ENCODE measurements at regions not wholly inside any gene's neighbourhood (a gene's known extent, or its start where the extent isn't known, plus 50 kb on each side); places are given as distances from the start of the nearest gene placed in this dataset.
"Not testable (repeated sequence)": the region's sequence is repeated elsewhere in the genome, so short reads cannot be mapped to it uniquely, and the experiment has no call there.

GRCh38 chr10:36489611-36490228, 635.7 kb upstream of the ANKRD30A start:
- ATAC-seq (no peak), DNase-seq (no peak)
- intact Hi-C loops (cut with DNase I, micrococcal nuclease) = no loop called here

- DNase-seq = no peak
- ATAC-seq = no peak
- intact Hi-C loops (cut with DNase I, micrococcal nuclease) = no loop called here
Measured at GRCh38 chr10:36489181-36489580, 636.2 kb upstream of the ANKRD30A start.

GRCh38 chr10:36488579-36488978, 636.8 kb upstream of the ANKRD30A start:
- no peak for ATAC-seq
- no peak for DNase-seq
- intact Hi-C loops (cut with DNase I, micrococcal nuclease) = no loop called here

- ATAC-seq (no peak), DNase-seq (no peak)
- intact Hi-C loops (cut with DNase I, micrococcal nuclease) = no loop called here
Measured at GRCh38 chr10:36479073-36479472, 646.3 kb upstream of the ANKRD30A start.

- ATAC-seq (no peak), DNase-seq (no peak)
- intact Hi-C loops (cut with DNase I, micrococcal nuclease) = no loop called here
Measured at GRCh38 chr10:36476399-36476798, 649.0 kb upstream of the ANKRD30A start.

GRCh38 chr10:36475746-36476145, 649.7 kb upstream of the ANKRD30A start:
- ATAC-seq = no peak
- intact Hi-C loops (cut with DNase I, micrococcal nuclease) = no loop called here
- no peak for DNase-seq

- intact Hi-C loops (cut with DNase I, micrococcal nuclease) = no loop called here
- no peak for DNase-seq
- no peak for ATAC-seq
Measured at GRCh38 chr10:36474456-36474855, 650.9 kb upstream of the ANKRD30A start.

GRCh38 chr10:36473122-36473521, 652.3 kb upstream of the ANKRD30A start:
- intact Hi-C loops (cut with DNase I, micrococcal nuclease) = no loop called here
- ATAC-seq (no peak), DNase-seq (no peak)

- no peak for DNase-seq
- intact Hi-C loops (cut with DNase I, micrococcal nuclease) = no loop called here
- ATAC-seq = no peak
Measured at GRCh38 chr10:36469585-36469984, 655.8 kb upstream of the ANKRD30A start.

- DNase-seq (no peak), ATAC-seq (no peak)
- intact Hi-C loops (cut with DNase I, micrococcal nuclease) = no loop called here
Measured at GRCh38 chr10:36468620-36469019, 656.8 kb upstream of the ANKRD30A start.

- ATAC-seq (no peak), DNase-seq (no peak)
- intact Hi-C loops (cut with DNase I, micrococcal nuclease) = no loop called here
Measured at GRCh38 chr10:36465604-36466379, 659.6 kb upstream of the ANKRD30A start.

GRCh38 chr10:36464291-36464690, 661.1 kb upstream of the ANKRD30A start:
- intact Hi-C loops (cut with DNase I, micrococcal nuclease) = no loop called here
- ATAC-seq (no peak), DNase-seq (no peak)

- intact Hi-C loops (cut with DNase I, micrococcal nuclease) = no loop called here
- no peak for DNase-seq
- no peak for ATAC-seq
Measured at GRCh38 chr10:36463390-36463789, 662.0 kb upstream of the ANKRD30A start.

- DNase-seq (no peak), ATAC-seq (no peak)
- intact Hi-C loops (cut with DNase I, micrococcal nuclease) = no loop called here
Measured at GRCh38 chr10:36462194-36462593, 663.2 kb upstream of the ANKRD30A start.

GRCh38 chr10:36458437-36458836, 667.0 kb upstream of the ANKRD30A start:
- intact Hi-C loops (cut with DNase I, micrococcal nuclease); DNase-seq; ATAC-seq: not testable (repeated sequence)

GRCh38 chr10:36457751-36458150, 667.6 kb upstream of the ANKRD30A start:
- intact Hi-C loops (cut with DNase I, micrococcal nuclease) = no loop called here
- no peak for ATAC-seq
- no peak for DNase-seq

- no peak for DNase-seq
- intact Hi-C loops (cut with DNase I, micrococcal nuclease) = no loop called here
- no peak for ATAC-seq
Measured at GRCh38 chr10:36455526-36456133, 669.8 kb upstream of the ANKRD30A start.

GRCh38 chr10:36452851-36453250, 672.5 kb upstream of the ANKRD30A start:
- ATAC-seq (no peak), DNase-seq (no peak)
- intact Hi-C loops (cut with DNase I, micrococcal nuclease) = no loop called here

GRCh38 chr10:36451391-36451970, 673.9 kb upstream of the ANKRD30A start:
- no peak for DNase-seq
- intact Hi-C loops (cut with DNase I, micrococcal nuclease) = no loop called here
- no peak for ATAC-seq

- intact Hi-C loops (cut with DNase I, micrococcal nuclease) = no loop called here
Measured at GRCh38 chr10:36450380-36450779, 675.0 kb upstream of the ANKRD30A start.

More at GRCh38 chr10:36450380-36450779, 675.0 kb upstream of the ANKRD30A start:
- ATAC-seq (no peak), DNase-seq (no peak)
